ENCODE measurements at regions not wholly inside any gene's neighbourhood (a gene's known extent, or its start where the extent isn't known, plus 50 kb on each side); places are given as distances from the start of the nearest gene placed in this dataset.

- TF ChIP-seq, protein P1, sequence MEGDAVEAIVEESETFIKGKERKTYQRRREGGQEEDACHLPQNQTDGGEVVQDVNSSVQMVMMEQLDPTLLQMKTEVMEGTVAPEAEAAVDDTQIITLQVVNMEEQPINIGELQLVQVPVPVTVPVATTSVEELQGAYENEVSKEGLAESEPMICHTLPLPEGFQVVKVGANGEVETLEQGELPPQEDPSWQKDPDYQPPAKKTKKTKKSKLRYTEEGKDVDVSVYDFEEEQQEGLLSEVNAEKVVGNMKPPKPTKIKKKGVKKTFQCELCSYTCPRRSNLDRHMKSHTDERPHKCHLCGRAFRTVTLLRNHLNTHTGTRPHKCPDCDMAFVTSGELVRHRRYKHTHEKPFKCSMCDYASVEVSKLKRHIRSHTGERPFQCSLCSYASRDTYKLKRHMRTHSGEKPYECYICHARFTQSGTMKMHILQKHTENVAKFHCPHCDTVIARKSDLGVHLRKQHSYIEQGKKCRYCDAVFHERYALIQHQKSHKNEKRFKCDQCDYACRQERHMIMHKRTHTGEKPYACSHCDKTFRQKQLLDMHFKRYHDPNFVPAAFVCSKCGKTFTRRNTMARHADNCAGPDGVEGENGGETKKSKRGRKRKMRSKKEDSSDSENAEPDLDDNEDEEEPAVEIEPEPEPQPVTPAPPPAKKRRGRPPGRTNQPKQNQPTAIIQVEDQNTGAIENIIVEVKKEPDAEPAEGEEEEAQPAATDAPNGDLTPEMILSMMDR (IDR thresholded peaks at IDR 0.05) = no peak
- TF ChIP-seq SIN3A (IDR thresholded peaks at IDR 0.05; ENCODE audit: borderline replicate concordance, insufficient read depth, low read depth, low read length) = no peak
- TF ChIP-seq, protein P2, sequence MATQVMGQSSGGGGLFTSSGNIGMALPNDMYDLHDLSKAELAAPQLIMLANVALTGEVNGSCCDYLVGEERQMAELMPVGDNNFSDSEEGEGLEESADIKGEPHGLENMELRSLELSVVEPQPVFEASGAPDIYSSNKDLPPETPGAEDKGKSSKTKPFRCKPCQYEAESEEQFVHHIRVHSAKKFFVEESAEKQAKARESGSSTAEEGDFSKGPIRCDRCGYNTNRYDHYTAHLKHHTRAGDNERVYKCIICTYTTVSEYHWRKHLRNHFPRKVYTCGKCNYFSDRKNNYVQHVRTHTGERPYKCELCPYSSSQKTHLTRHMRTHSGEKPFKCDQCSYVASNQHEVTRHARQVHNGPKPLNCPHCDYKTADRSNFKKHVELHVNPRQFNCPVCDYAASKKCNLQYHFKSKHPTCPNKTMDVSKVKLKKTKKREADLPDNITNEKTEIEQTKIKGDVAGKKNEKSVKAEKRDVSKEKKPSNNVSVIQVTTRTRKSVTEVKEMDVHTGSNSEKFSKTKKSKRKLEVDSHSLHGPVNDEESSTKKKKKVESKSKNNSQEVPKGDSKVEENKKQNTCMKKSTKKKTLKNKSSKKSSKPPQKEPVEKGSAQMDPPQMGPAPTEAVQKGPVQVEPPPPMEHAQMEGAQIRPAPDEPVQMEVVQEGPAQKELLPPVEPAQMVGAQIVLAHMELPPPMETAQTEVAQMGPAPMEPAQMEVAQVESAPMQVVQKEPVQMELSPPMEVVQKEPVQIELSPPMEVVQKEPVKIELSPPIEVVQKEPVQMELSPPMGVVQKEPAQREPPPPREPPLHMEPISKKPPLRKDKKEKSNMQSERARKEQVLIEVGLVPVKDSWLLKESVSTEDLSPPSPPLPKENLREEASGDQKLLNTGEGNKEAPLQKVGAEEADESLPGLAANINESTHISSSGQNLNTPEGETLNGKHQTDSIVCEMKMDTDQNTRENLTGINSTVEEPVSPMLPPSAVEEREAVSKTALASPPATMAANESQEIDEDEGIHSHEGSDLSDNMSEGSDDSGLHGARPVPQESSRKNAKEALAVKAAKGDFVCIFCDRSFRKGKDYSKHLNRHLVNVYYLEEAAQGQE (IDR thresholded peaks at IDR 0.05; ENCODE audit: insufficient read depth in 1 of 2, low read depth in 2 of 2, low read length in 1 of 2) = no peak
Measured at GRCh38 chr6:16003197-16003491, 125.7 kb upstream of the MYLIP start.

All from Panc1 (cell line).